Small intestine (tissue), 7 donors: ENCODE measurements at regions not wholly inside any gene's neighbourhood (a gene's known extent, or its start where the extent isn't known, plus 50 kb on each side); places are given as distances from the start of the nearest gene placed in this dataset.

ENCODE experiments used
- DNase-seq, 2 donors: peaks; one replicate each; pipeline versions ENCODE4 v3.0.0 to v3.0.0-alpha.2; 2013
- FAIRE-seq: peaks from 2 replicates; lab custom pipeline; 2012; peaks lifted over from hg19 to GRCh38; lab: Jason Lieb, UNC
- H3K27ac ChIP-seq, 3 donors: one replicate each; pipeline ENCODE4 v1.5.1; 2013; ENCODE audit warnings: low read length in 2 of 3, mild to moderate bottlenecking in 2 of 3, control low read depth in 1 of 3, inconsistent platforms in 1 of 3, low read depth in 1 of 3, moderate library complexity in 1 of 3
- H3K27me3 ChIP-seq, 3 donors: one replicate each; pipeline ENCODE4 v1.6.1; 2013; ENCODE audit warnings: low read length in 3 of 3, inconsistent platforms in 1 of 3; ENCODE audit not compliant: control insufficient read depth in 3 of 3, insufficient read depth in 3 of 3
- H3K36me3 ChIP-seq, 3 donors: one replicate each; pipeline ENCODE4 v1.6.1; 2013; ENCODE audit warnings: low read length in 3 of 3, inconsistent platforms in 1 of 3, low read depth in 1 of 3, mild to moderate bottlenecking in 1 of 3, moderate library complexity in 1 of 3; ENCODE audit not compliant: control insufficient read depth in 3 of 3, insufficient read depth in 2 of 3
- H3K4me1 ChIP-seq, 3 donors: one replicate each; pipeline ENCODE4 v1.6.1; 2013; ENCODE audit warnings: low read length in 2 of 3, inconsistent platforms in 1 of 3, low read depth in 1 of 3, mild to moderate bottlenecking in 1 of 3, moderate library complexity in 1 of 3; ENCODE audit not compliant: control insufficient read depth in 3 of 3, insufficient read depth in 2 of 3
- H3K4me3 ChIP-seq, 3 donors: one replicate each; pipeline ENCODE4 v1.5.1; 2013; ENCODE audit warnings: low read length in 3 of 3, control low read depth in 1 of 3, inconsistent platforms in 1 of 3, low read depth in 1 of 3, mild to moderate bottlenecking in 1 of 3, moderate library complexity in 1 of 3
- H3K9me3 ChIP-seq, 2 donors: one replicate each; pipeline ENCODE4 v1.6.1; 2013; ENCODE audit warnings: low read depth in 1 of 2, low read length in 1 of 2; ENCODE audit not compliant: control insufficient read depth in 2 of 2, insufficient read depth in 1 of 2
- WGBS, 3 donors: extraction: QIAGEN DNeasy Blood & Tissue Kit; methylation state at CpG; one replicate each; pipeline ENCODE4 v1.1.7; 2013; 5-methylcytosine and 5-hydroxymethylcytosine counted together
- donor health status: healthy with polysubstance abuse.
- donor health status: control.
- donor health status: control.
- donor health status: Bipolar disorder and iron deficiency.
- donor health status: healthy.

DNA sequence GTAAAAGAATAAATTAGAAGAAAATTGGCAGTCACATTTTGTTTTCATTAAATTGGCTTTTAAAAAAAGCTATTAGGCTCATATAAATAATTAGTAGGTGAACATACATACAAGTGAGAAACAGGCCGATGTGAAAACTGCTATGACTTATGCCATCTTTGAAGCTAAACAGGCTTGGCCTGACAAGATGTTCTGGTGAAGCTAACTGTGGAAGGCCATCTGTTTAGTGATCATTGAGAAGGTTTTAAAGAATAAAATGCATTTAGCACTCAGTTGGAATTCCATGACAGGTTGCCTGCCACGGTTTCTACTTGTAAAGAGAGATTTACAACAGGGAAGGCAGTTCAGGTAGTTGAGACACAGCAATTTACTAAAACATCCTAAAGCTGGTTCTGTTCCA, 264.0 kb upstream of the AGTR1 start:
- Histone ChIP-seq H3K27me3 (no peaks in the 10 kb centered on the region), H3K27ac (no peak overlapping the region), H3K4me1 (no peaks in the 10 kb centered on the region), H3K9me3 (no peaks in the 10 kb centered on the region), H3K4me3 (no peak overlapping the region), H3K36me3 (no peaks in the 10 kb centered on the region)
- WGBS, 3 donors, result 60 to 67% (median 61%) methylated on average over 2 of the region's 2 CpGs
- DNase-seq (no peak), FAIRE-seq (no peak)

DNA sequence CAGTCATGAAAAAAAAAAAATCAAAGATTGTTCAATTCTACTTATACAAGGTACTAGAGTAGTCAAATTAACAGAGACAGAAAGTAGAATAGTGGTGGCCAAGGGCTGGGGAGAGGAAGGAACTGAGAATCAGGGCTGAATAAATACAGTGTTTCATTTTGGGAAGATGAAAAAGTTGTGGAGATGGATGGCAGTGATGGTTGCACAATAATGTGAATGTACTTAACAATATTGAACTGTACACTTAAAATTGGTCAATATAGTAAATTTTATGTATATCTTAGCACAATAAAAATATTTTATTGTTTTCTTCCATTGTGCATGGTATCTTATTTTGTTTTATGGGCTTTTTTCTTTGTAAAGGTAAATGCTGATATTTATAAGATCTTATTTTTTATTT, 262.2 kb upstream of the AGTR1 start:
- Histone ChIP-seq H3K9me3 (no peaks in the 10 kb centered on the region), H3K27me3 (no peaks in the 10 kb centered on the region), H3K27ac (no peak overlapping the region), H3K4me1 (no peaks in the 10 kb centered on the region), H3K36me3 (no peaks in the 10 kb centered on the region), H3K4me3 (no peak overlapping the region)
- FAIRE-seq (no peak), DNase-seq (no peak)

DNA sequence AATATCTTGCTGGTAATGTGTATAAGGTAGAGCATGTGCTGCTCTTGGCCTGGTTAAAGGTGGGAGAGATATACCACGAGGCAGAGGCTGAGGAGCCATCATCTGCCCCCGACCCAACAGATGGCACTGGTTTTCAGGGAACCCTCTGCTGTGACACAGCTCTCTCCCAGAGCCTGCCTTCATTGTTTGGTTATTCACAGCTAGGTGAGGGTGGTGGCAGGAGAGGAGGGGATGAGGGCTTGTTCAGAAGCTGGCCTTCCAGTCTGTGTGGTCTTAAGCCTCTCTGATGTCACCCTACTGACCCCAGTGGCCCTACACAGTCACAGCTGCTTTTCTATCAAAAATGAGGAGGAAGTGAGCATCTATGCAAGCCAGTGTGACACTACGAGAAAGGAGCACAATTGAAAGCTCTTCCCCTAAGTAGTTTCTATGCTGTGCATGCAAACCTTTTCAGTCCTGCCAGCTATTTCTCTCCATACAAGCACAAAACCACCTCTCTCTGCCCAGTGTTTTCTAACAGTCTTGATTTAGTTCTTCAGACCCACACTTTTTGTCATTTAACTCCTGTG, 258.4 kb upstream of the AGTR1 start:
- Histone ChIP-seq H3K27me3 (no peaks in the 10 kb centered on the region), H3K4me1 (no peaks in the 10 kb centered on the region), H3K27ac (no peak overlapping the region), H3K36me3 (no peaks in the 10 kb centered on the region), H3K9me3 (no peaks in the 10 kb centered on the region), H3K4me3 (no peak overlapping the region)
- FAIRE-seq, result no peak
- DNase-seq, result no peak
- WGBS, 3 donors, result 66 to 68% (median 67%) methylated on average over 3 of the region's 3 CpGs

DNA sequence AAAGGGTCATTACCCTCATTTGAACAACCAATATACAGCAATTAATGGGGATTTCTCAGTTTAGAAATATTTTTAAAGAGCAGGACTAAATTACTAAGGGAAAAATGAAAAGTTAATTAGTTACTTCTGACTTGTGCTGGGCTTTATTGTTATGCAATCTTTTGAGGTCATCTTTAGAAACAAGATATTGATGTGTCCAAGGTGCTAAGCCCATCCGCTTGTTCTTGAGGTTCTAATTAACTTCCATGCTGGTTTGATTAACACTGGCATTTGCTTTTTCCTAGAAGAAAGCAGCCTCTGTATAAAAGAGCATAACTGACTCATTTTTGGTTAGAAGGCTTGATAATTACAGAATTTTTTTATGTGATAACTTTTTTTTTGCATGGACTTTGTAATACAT, 256.5 kb upstream of the AGTR1 start:
- no peaks in the 10 kb centered on the region for H3K4me1 ChIP-seq
- WGBS, 3 donors, result 34 to 55% (median 36%) methylated on average over 1 of the region's 1 CpG
- no peaks in the 10 kb centered on the region for H3K36me3 ChIP-seq
- no peaks in the 10 kb centered on the region for H3K27me3 ChIP-seq
- no peak for FAIRE-seq
- H3K27ac ChIP-seq, result no peak overlapping the region
- H3K4me3 ChIP-seq, result no peak overlapping the region
- no peaks in the 10 kb centered on the region for H3K9me3 ChIP-seq
- peak in 1 of 2 donors; percentile 34 for DNase-seq

DNA sequence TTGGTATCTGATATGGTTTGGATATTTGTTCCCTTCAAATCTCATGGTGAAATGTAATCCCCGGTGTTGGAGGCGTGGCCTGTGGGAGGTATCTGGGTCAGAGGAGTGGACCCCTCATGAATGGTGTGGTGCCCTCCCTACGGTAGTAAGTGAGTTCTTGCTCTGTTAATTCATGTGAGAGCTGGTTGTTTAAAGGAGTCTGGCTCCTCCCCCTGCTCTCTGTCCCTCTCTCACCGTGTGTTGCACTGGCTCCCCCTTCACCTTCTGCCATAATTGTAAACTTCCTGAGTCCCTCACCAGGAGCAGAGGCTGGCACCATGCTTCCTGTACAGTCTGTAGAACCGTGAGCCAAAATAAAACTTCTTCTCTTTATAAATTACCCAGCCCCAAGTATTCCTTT, 246.9 kb upstream of the AGTR1 start:
- WGBS, 3 donors, result 16 to 40% (median 38%) methylated on average over 5 of the region's 5 CpGs
- Histone ChIP-seq H3K27me3 (no peaks in the 10 kb centered on the region), H3K9me3 (no peaks in the 10 kb centered on the region), H3K4me3 (no peak overlapping the region), H3K36me3 (no peaks in the 10 kb centered on the region), H3K27ac (peak overlapping the region in 1 of 3 donors; percentile 11), H3K4me1 (peaks cover 0 to 12% (median 0%) of the 10 kb centered on the region in 3 donors)
- FAIRE-seq (no peak), DNase-seq (peak in 1 of 2 donors; percentile 28)

DNA sequence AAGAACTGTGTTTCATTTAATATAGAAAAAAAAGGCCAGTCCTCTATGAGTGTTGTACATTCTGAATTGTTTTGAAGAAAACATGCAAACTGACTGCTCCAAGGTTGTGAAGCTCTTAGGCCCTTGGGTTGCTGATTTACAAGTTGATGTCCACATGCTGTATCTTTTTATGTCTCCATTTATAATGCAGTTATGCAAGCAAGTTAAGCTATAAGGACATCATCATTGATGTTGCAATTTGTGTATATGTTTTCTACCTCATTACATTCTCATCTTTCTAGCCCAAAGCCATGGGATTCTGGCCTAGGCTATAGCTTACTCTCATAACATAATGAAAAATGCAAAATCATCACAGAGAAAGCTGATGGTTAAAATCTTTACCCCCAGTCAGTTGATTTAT, 245.7 kb upstream of the AGTR1 start:
- H3K27me3 ChIP-seq, result no peaks in the 10 kb centered on the region
- H3K36me3 ChIP-seq, result no peaks in the 10 kb centered on the region
- H3K27ac ChIP-seq, result no peak overlapping the region
- peaks cover 0 to 12% (median 0%) of the 10 kb centered on the region in 3 donors for H3K4me1 ChIP-seq
- no peak for FAIRE-seq
- no peaks in the 10 kb centered on the region for H3K9me3 ChIP-seq
- no peak overlapping the region for H3K4me3 ChIP-seq
- DNase-seq, result no peak

DNA sequence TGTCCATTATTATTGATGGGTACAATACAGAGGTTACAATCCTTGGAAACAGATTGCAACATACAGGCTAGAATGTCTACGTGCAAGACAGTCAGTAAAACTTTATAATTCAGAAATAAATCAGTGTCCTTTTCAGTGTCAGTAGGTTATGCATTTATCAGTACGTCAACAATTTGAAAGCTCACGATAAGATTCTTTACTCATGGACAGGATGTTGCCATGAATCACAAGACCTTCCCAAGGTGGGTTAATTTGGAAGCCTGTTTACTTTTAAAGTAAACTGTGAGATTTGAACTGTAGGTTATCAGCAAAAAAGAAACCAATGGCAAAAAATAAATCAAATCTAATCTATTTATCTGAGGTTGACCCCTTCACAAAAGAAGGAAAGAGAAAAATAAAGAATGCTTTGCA, 243.9 kb upstream of the AGTR1 start:
- DNase-seq, result peak in 1 of 2 donors; percentile 46
- no peaks in the 10 kb centered on the region for H3K36me3 ChIP-seq
- no peaks in the 10 kb centered on the region for H3K27me3 ChIP-seq
- no peak overlapping the region for H3K4me3 ChIP-seq
- H3K4me1 ChIP-seq, result peaks cover 0 to 12% (median 0%) of the 10 kb centered on the region in 3 donors
- 52 to 54% (median 52%) methylated on average over 3 of the region's 3 CpGs for WGBS, 3 donors
- no peaks in the 10 kb centered on the region for H3K9me3 ChIP-seq
- no peak overlapping the region for H3K27ac ChIP-seq
- FAIRE-seq, result no peak

DNA sequence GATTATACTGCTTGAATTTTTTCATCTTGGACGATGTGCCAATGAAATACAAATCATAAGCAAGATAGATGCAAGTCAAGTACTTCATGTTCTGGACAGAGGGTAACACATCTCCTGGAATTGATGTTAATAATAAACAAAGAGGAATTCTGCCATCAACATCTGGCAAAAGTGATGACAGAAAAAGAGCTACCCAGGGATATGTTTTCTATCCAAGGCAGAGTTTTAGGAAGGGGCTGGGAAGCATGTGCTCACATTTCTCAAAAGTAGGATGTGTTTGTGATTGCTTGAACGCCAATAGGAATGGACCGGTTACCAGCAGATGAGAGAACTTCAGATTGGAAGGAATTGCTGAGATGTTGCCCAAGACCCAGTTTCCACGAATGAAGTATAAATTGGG, 242.6 kb upstream of the AGTR1 start:
- Histone ChIP-seq H3K27ac (no peak overlapping the region), H3K27me3 (no peaks in the 10 kb centered on the region), H3K4me1 (peaks cover 0 to 12% (median 0%) of the 10 kb centered on the region in 3 donors), H3K9me3 (no peaks in the 10 kb centered on the region), H3K36me3 (no peaks in the 10 kb centered on the region), H3K4me3 (no peak overlapping the region)
- DNase-seq (no peak), FAIRE-seq (no peak)
- 75 to 86% (median 83%) methylated on average over 4 of the region's 4 CpGs for WGBS, 3 donors

DNA sequence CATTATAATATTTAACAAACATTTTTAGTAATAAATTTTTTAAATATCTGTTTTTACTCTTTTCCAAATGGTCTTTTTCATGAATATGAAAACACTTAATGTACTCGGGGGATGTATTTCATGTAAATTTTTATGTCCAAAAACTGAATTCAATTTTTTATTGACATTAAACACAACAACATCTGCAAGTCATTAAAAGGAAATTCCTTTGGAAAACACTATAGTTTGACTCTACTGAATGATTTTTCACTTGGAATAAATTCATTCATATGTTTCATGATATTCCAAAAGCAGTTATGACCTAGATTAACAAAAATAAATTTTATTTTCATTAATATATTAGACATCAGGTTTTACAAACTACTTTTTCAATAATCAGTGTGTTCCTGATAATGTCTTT, 239.8 kb upstream of the AGTR1 start:
- H3K4me1 ChIP-seq, result peaks cover 0 to 4% (median 0%) of the 10 kb centered on the region in 3 donors
- WGBS, 3 donors, result 46 to 91% (median 90%) methylated on average over 1 of the region's 1 CpG
- no peaks in the 10 kb centered on the region for H3K36me3 ChIP-seq
- H3K27ac ChIP-seq, result no peak overlapping the region
- no peak for DNase-seq
- no peak overlapping the region for H3K4me3 ChIP-seq
- H3K27me3 ChIP-seq, result no peaks in the 10 kb centered on the region
- no peak for FAIRE-seq
- H3K9me3 ChIP-seq, result no peaks in the 10 kb centered on the region
